ENCODE measurements at regions not wholly inside any gene's neighbourhood (a gene's known extent, or its start where the extent isn't known, plus 50 kb on each side); places are given as distances from the start of the nearest gene placed in this dataset.
"Not testable (repeated sequence)": the region's sequence is repeated elsewhere in the genome, so short reads cannot be mapped to it uniquely, and the experiment has no call there.

DNA sequence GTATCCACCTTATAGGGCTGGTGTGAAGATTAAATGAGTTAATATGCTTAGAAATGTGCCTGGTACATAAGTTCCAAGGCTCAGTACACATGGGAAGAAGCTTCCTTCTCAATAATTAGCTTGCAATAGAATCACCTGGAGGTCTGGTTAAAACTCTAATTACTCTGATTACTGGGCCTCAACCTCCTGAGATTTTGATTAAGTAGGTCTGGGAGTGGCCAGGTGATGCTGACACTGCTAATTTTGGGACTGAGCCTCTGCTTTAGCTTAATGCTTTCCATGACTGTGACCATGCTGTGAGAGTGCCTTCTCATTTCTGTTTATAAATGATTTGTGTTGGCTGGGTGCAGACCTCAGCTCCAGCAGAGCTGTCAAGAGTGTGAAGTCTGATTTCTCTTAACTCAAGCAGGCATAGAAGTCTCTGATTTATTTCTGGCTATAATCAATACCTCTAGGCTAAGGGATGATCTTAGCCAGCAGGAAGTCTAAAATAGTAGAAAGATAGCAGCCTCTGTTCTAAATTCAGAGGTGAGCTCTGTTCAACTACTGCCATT, 85.3 kb upstream of the ZNF608 start:
- in situ Hi-C loops (cut with HindIII; ENCODE audit: low pct_unique_long_range_greater_than_20kb, low sequenced_read_pairs), result no loop called here
- no peak for DNase-seq (ENCODE audit: low read depth, low spot score)

DNA sequence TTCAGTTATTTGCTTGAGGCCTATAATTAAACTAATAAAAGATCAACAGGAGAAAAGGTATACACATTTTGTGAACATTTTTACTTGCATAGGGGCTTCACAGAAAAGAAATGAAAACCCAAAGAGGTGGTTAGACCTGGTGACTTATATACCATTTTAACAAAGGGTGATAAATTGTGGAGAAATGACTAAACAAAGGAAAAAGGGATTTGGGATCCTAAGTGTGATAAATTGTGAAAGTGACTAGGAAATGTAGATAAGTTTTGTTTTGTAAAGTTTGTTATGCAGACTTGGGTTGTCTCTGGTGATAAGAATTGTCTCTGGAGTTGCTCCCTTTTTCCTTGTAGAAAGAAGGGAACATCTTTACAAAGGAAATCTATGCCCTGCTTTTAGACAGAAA, 86.1 kb upstream of the ZNF608 start:
- in situ Hi-C loops (cut with HindIII; ENCODE audit: low pct_unique_long_range_greater_than_20kb, low sequenced_read_pairs), result no loop called here
- no peak for DNase-seq (ENCODE audit: low read depth, low spot score)

DNA sequence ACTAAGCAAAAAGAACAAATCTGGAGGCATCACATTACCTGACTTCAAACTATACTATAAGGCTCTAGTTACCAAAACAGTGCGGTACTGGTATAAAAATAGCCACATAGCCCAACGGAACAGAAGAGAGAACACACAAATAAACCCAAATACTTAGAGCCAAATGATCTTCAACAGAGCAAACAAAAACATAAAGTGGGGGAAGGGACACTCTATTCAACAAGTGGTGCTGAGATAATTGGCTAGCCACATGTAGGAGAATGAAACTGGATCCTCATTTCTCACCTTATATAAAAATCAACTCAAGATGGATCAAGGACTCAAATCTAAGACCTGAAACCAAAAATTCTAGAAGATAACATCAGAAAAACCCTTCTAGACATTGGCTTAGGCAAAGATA, 89.9 kb upstream of the ZNF608 start:
- DNase-seq (ENCODE audit: low read depth, low spot score); in situ Hi-C loops (cut with HindIII; ENCODE audit: low pct_unique_long_range_greater_than_20kb, low sequenced_read_pairs): not testable (repeated sequence)

DNA sequence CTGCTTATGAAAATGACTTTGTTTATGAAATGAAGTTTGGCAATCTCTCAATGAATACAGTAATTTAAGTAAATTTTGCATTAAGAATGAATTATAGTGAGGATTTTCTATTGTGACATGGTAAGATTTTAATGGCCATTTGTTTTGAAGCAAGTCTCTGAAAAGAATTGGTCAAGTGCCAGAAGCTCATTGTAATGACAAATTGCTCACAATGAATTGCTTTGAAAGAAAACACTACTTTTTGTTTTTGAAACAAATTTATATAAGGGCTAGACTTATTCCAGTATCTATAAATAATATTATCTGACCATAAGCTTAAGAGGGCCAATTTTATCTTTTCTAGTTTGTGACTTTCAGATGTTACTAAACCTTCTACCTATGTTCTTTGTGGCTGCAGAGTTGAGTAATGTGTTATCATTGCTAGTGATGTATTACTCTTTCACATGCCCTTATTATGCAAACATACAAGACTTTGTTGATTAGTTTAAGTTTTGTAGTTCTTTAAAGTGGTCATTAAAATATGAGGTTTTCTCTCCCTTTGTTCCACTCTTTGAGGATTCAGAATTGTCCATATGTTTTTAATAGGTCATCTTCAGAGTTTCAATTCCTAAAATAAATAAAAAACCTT, 93.0 kb upstream of the ZNF608 start:
- in situ Hi-C loops (cut with HindIII; ENCODE audit: low pct_unique_long_range_greater_than_20kb, low sequenced_read_pairs), result no loop called here
- DNase-seq (ENCODE audit: low read depth, low spot score), result no peak

DNA sequence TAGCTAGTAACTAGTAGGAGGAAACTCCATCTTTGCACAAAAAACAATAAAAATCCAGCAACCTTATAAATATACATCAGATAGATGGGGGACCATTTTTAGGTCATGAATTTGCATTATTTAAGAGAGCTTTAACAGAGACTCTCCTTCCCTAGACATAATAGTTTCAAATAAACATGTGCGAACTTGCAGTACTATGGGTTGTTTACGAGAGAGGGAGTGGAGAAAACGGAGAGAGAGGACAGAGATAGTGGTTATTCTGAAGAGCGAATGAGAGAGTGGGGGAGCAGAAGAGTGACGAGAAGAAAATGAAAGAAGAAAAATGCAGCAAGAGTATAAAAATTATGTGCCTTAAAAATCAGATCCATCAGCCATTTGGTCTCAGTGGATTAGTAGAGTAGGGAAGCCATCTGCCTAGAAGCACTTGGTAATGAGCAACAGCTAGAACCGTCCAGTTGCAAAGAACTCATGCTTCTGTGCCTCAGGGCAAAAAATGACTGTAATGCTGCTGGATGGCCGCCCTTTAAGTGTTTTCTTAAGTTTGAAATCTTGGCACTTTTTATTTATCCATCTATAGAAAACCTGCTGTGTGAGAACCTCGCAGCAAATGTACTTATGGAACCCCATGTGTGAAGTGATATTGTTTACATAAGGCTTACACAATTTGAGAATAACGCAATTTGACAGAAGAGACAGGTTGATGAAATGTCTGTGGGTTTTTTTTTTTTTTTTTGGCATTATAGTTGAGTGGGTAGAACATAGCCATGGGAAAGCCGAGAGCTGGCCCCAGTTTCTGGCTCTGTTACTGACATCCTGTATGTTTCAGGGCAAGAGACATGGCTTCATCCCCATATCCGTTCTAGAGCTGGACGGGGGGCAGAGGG, 95.6 kb upstream of the ZNF608 start:
- no peak for DNase-seq (ENCODE audit: low read depth, low spot score)
- in situ Hi-C loops (cut with HindIII; ENCODE audit: low pct_unique_long_range_greater_than_20kb, low sequenced_read_pairs), result no loop called here

DNA sequence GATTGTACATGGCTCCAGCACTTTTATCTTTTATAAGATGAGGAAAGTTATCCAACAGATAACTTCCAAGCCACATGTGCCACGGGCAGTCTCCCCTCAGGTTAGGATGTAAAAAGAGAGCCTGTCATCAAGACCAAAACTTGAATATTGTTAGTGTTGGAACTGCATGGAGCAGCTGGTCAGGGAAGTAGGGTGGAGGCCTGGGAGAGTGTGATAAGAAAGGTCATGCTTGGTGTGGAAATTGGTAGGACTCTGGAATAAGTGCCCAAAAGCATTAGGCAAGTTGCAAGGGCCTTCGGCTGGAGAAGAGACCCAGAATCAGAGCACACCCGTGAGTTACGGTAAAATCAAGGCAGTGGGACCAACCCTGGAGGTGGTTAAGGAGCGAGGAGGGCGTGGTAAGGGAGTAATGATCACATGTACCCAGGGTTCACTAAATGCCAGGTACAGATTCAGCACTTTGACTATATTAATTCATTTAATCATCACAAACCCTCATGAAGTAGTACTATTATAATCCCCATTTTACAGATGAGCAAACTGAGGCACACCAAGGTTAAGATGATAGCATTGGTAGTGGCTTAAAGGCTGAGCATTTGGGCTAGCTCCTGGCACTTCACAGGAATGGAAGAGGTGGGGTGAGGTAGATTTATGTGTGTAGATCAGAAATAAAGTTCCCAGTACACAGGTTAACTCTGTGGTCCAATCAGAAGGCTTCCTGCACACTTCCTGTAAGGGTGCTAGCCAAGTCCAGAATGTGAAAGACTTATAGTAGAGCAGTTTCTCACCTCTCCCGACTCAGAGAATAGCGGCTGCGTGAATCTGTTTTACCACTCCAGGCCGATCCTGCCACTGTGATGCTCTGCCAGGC, 96.5 kb upstream of the ZNF608 start:
- DNase-seq (ENCODE audit: low read depth, low spot score), result no peak
- in situ Hi-C loops (cut with HindIII; ENCODE audit: low pct_unique_long_range_greater_than_20kb, low sequenced_read_pairs), result no loop called here

DNA sequence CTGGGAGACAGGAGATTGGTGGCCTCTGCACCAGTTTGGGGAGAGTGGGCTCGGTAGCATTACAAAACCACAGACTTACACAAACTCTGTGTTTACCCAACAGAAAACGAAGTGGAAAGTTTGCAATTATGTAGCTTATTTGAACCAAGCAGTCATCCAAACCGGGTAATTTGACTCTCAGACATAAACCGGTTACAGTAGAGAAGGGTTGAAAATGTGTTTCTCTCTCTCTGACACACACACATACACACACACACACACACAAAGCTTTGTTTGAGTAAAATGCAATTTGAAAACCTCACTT, 97.1 kb upstream of the ZNF608 start:
- in situ Hi-C loops (cut with HindIII; ENCODE audit: low pct_unique_long_range_greater_than_20kb, low sequenced_read_pairs), result no loop called here
- DNase-seq (ENCODE audit: low read depth, low spot score), result no peak

DNA sequence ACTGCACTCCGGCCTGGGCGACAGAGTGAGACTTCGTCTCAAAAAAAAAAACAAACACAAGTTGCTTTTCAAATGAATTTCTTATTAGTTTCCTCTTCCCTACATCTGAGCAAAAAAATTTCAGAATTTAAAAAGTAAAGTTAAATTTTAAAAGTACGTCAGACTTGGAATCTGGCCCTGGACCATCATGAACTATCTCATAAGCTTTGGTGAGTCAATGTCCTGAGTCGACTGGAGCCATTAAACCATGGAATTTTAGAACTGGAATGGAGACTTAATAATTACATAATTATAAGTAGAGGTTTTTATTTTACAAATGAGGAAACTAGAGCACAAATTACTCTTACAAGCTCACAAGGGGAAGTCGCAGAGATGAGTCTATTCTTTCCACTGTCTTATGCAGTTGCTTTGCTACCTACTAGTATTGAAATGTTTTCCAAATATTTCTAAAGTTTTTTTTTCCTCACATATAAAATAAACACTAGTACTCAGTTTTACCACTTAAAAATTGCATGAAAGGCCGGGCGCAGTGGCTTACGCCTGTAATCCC, 98.0 kb upstream of the ZNF608 start:
- DNase-seq (ENCODE audit: low read depth, low spot score), result no peak
- in situ Hi-C loops (cut with HindIII; ENCODE audit: low pct_unique_long_range_greater_than_20kb, low sequenced_read_pairs), result no loop called here

DNA sequence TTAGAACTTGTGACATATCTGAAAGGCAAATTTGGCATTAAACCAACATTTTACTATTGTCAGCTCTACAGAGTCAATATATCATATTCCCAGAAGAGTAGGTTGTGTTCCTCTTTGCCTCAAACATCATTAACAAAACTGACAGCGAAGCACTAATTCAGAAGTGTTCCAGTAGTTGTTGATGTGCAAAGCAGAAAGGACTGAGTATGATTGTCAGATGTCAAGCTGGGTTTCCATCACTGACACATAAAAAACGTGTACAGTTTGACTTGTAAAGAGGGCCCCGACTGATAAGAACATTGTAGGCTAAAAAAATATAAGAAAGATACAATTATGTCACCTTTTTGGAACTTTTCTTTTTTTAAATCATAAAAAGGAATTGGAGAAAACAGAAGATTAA, 101.5 kb upstream of the ZNF608 start:
- in situ Hi-C loops (cut with HindIII; ENCODE audit: low pct_unique_long_range_greater_than_20kb, low sequenced_read_pairs), result no loop called here
- no peak for DNase-seq (ENCODE audit: low read depth, low spot score)

DNA sequence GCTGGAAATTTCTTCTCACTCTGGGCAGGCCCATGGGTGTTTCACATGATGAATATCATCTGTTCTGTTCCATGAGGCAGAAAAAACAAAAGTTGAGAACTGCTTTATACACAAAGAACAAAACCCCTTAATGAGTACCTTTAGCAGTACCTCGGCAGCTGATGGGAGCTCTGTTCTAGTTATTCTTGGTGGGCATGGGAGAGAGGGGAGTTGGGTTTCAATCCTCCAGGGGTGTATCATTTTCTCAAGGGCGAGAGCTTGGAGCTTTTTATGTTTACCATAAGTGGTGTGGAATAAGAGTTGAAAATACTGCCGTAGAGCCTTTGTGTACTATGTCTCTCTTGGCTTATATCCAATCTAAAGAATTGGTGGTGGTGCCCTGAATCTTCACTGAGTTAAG, 103.3 kb upstream of the ZNF608 start:
- in situ Hi-C loops (cut with HindIII; ENCODE audit: low pct_unique_long_range_greater_than_20kb, low sequenced_read_pairs), result no loop called here

DNA sequence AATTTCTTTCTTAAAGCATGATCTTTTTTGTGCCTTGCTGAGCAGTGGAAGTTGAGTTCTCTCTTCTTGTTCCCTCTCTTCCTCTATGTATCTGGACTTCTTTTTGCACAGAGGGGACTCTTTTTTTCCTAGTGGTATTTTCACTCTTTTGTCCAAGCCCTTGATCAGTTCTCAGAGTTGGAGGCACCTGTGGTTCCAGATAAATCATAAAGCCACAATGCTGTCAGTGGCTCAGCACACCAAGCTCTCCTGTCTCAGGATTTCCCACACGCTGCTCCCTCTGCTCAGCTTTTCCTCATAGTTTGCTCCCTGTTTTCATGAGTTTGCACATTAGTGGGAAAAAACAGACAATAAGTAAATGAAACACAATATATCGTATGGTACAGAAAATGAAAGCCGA, 110.3 kb upstream of the ZNF608 start:
- in situ Hi-C loops (cut with HindIII; ENCODE audit: low pct_unique_long_range_greater_than_20kb, low sequenced_read_pairs), result no loop called here
- DNase-seq (ENCODE audit: low read depth, low spot score), result no peak

More for the DNA sequence above, 103.3 kb upstream of the ZNF608 start:
- no peak for DNase-seq (ENCODE audit: low read depth, low spot score)

DNA sequence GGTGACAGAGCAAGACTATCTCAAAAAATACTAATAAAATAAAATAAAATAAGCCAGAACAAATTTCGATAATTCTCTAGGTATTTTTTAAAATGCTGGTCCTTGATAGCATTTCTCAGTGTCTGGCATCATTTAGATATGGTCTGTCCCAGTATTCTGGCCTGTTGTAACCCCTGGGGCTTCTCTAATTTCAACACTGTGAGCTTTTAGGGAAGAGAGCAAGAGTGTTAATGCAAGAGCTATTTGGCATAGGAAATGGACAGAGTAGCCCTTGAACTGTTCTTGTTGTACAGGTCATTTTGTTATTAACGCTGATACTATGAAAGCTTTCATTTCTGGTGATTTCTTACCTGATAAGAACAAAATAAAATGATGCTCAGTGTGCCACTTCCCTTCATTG, 112.2 kb upstream of the ZNF608 start:
- DNase-seq (ENCODE audit: low read depth, low spot score), result no peak
- in situ Hi-C loops (cut with HindIII; ENCODE audit: low pct_unique_long_range_greater_than_20kb, low sequenced_read_pairs), result no loop called here

DNA sequence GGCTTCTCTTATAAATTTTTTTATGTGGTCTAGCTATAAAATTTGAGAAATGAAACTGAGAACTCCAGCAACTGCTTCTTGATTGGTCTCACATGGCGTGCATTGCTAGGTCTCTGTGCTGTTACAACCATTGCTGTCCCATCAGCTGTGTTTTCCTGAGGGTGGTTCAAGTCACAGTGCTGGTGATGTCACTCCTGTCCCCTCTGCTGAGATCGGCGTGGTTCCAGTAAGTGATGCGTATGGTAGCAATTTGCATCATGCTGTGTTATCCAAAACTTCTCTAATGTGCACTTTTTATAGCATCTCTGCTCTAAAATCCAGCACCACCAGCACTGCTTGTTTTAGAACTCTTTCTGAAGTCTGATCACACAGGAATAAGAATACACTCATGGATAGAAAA, 112.6 kb upstream of the ZNF608 start:
- no peak for DNase-seq (ENCODE audit: low read depth, low spot score)
- in situ Hi-C loops (cut with HindIII; ENCODE audit: low pct_unique_long_range_greater_than_20kb, low sequenced_read_pairs), result no loop called here

DNA sequence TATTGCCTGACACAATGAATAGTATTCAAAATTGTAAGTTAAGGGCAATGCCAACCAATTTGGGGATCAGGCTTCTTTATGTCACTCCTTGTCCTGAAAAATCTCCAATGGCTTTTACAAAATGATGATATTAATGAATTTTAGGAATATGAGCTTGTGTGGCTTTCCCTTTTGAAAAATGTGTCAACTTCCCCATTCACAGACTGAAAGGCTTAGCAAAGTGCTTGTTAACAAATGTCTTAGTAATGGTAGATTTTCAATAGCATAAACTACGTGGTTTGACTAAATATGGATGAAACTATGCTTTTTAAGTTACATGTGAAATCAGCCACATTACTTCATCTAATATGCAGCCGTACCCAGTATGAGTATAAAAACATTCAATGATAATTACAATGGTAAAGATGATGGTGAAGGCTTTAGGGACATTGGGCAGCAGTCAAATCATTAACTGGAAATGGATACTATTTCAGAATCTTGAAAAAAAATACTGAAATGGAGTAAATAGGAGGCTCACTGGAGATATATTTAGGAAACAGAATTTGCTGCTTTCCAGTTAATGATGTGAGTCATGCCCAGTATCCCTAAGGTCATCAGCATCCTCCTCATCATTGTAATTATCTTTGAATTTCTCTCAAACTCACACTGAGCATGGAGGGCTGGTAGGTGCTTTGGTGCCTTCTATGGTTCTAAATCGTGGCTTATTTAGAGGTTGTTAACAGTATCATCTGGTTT, 113.3 kb upstream of the ZNF608 start:
- in situ Hi-C loops (cut with HindIII; ENCODE audit: low pct_unique_long_range_greater_than_20kb, low sequenced_read_pairs), result no loop called here
- no peak for DNase-seq (ENCODE audit: low read depth, low spot score)

DNA sequence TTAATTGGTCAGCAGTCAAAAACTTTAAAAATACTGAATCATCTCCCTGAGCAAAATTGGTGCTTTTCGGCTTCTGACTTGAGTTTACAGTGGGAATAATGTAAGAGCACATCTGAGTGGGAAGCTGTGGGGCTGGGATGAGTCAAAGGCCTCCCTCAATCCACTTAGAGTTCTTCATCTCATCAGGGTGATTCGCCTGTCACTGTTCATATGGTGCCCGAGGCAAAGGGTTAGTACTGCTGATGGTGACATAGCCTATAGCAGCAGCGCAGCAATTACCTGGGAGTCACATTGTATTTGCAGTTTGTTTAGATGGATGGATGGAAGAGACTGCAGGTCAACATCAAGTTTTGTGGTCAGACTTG, 113.8 kb upstream of the ZNF608 start:
- DNase-seq (ENCODE audit: low read depth, low spot score), result no peak
- in situ Hi-C loops (cut with HindIII; ENCODE audit: low pct_unique_long_range_greater_than_20kb, low sequenced_read_pairs), result no loop called here

DNA sequence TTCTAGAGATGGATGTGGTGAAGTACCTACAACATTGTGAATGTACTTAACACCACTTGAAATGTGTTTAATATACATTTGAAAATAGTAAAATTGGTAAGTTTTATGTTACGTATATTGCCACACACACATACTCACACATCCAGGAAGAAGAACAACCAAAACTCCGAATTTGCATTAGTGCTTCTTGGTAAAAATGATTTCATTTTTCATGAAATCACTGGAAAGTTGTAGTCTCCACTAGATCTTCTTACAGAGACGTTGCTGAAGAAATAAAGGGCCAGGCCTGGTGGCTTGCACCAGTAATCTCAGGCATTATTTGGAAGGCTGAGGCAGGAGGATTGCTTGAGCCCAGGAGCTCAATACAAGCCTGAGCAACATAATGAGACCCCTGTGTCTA, 118.6 kb upstream of the ZNF608 start:
- no peak for DNase-seq (ENCODE audit: low read depth, low spot score)
- in situ Hi-C loops (cut with HindIII; ENCODE audit: low pct_unique_long_range_greater_than_20kb, low sequenced_read_pairs), result no loop called here

DNA sequence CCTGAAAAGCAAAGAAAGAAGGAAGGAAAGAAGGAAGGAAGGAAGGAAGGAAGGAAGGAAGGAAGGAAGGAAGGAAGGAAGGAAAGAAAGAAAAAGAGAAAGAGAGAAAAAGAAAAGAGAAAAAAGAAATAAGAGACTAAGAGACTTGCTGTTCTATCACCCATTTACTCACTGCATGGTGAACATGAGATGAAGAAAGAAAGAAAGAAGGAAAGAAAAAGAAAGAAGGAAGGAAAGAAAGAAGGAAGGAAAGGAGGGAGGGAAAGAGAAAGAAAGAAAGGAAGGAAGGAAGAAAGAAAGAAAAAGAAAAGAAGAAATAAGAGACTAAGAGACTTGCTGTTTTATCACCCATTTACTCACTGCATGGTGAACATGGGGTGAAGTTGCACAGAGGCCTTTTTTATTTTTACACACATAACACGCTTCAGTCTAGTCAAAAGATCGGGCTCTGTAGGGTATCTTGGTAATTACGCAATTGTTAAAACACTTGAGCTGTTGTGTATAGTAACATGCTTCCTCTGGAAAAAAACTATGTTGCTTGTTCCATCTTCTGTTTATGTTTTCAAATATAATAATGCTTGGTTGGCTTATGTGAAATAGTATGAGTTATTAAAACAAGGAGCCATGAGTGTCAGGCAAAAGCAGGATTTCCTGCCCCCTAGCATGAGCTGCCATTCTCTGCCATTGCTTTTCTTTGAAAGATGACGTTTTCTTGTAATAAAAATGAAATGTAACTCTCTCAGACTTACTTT, 119.3 kb upstream of the ZNF608 start:
- in situ Hi-C loops (cut with HindIII; ENCODE audit: low pct_unique_long_range_greater_than_20kb, low sequenced_read_pairs), result no loop called here
- DNase-seq (ENCODE audit: low read depth, low spot score), result peak; percentile 38
